Mucosa of descending colon (tissue), 3 donors: ENCODE measurements at regions not wholly inside any gene's neighbourhood (a gene's known extent, or its start where the extent isn't known, plus 50 kb on each side); places are given as distances from the start of the nearest gene placed in this dataset.

Source experiments
- ATAC-seq: fragments of 200-7000 bp; cut with Tn5 transposase; one replicate; pipeline ENCODE4 v1.9.1; 2020; ENCODE audit warnings: mild to moderate bottlenecking, moderate library complexity
- DNase-seq, 3 donors: peaks; one replicate each; pipeline ENCODE4 v3.0.0-alpha.2; 2020
- H3K36me3 ChIP-seq: fragments of 200-600 bp; one replicate; pipeline ENCODE4 v1.8.0; 2021; ENCODE audit warnings: low read depth, mild to moderate bottlenecking
- H3K4me1 ChIP-seq: fragments of 200-600 bp; one replicate; pipeline ENCODE4 v1.8.0; 2021; ENCODE audit warnings: low read depth, mild to moderate bottlenecking
- H3K4me3 ChIP-seq: fragments of 200-600 bp; one replicate; pipeline ENCODE4 v1.8.0; 2021; ENCODE audit warnings: mild to moderate bottlenecking
- H3K9me3 ChIP-seq: fragments of 200-600 bp; one replicate; pipeline ENCODE4 v1.8.0; 2021; ENCODE audit warnings: mild to moderate bottlenecking
- intact Hi-C, 2 donors: fragments of 100-400 bp; cut with DNase I in 1 of 2; cut with micrococcal nuclease in 1 of 2; formaldehyde crosslinking; loops; one replicate each; pipeline versions ENCODE4 v1.11.0 to v1.11.1; 2022; cut with DNase I, micrococcal nuclease
- TF ChIP-seq, protein P1 (sequence below): fragments of 200-600 bp; IDR thresholded peaks from one replicate; pipeline ENCODE4 v1.8.0; 2022; ENCODE audit warnings: antibody characterized with exemption, mild to moderate bottlenecking
- donor health status: DM: no; HTN: no; CAD: no; lungs with moderate emphysema.
- donor health status: DM: no; HTN: no; CAD: no.
- donor health status: DM: no; HTN: yes; CAD: no.

DNA sequence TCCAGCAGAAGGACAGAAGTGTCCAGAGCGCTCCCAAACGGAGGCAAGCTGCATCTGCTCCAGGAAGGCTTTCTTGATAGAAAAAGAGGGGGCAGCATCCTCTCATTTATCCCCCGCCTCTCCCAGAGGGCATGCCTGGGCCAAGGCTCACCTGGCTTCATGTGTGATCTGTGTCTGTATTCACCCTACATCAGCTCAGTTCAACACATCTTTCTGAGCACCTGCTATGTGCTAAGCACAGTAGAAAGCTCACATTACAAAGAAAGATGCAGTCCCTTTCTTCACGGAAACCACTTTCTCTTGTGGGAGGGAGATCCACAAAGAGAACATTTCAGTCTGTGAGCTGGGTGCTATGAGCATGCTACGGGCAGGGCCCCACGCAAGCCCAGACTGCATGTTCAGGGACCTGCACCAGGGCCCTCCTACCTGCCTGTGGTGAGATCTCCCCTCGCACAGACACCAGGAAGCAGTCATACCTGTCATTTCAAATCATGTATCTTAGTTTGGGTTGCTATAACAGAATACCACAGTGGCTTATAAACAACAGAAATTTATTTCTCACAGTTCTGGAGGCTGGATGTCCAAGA lies 90.7 kb downstream of the PDCL3 start:
- H3K36me3 ChIP-seq: no peaks in the 10 kb centered on the region
- intact Hi-C loops: no loop called here
- DNase-seq: no peak
- TF ChIP-seq, protein P1, sequence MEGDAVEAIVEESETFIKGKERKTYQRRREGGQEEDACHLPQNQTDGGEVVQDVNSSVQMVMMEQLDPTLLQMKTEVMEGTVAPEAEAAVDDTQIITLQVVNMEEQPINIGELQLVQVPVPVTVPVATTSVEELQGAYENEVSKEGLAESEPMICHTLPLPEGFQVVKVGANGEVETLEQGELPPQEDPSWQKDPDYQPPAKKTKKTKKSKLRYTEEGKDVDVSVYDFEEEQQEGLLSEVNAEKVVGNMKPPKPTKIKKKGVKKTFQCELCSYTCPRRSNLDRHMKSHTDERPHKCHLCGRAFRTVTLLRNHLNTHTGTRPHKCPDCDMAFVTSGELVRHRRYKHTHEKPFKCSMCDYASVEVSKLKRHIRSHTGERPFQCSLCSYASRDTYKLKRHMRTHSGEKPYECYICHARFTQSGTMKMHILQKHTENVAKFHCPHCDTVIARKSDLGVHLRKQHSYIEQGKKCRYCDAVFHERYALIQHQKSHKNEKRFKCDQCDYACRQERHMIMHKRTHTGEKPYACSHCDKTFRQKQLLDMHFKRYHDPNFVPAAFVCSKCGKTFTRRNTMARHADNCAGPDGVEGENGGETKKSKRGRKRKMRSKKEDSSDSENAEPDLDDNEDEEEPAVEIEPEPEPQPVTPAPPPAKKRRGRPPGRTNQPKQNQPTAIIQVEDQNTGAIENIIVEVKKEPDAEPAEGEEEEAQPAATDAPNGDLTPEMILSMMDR: no peak
- H3K4me3 ChIP-seq: no peak overlapping the region
- ATAC-seq: no peak
- H3K9me3 ChIP-seq: no peaks in the 10 kb centered on the region
- H3K4me1 ChIP-seq: no peaks in the 10 kb centered on the region

DNA sequence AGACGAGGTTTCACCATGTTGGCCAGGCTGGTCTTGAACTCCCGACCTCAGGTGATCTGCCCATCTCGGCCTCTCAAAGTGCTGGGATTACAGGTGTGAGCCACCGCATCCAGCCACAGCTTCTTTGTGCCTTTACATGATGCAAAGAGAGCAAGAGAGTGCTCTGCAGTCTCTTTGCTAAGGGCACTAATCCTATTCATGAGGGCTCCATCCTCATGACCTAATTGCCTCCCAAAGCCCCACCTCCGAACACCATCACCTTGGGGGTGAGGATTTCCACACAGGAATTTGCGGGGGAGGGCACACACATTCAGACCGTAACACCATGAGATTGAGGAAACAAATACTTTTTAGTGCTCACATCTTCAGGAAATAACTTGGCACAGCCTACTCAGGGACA lies 91.8 kb downstream of the PDCL3 start:
- DNase-seq (no peak), ATAC-seq (no peak)
- Histone ChIP-seq H3K9me3 (no peaks in the 10 kb centered on the region), H3K4me1 (no peaks in the 10 kb centered on the region), H3K36me3 (no peaks in the 10 kb centered on the region), H3K4me3 (no peak overlapping the region)
- intact Hi-C loops: no loop called here
- TF ChIP-seq, protein P1: no peak

DNA sequence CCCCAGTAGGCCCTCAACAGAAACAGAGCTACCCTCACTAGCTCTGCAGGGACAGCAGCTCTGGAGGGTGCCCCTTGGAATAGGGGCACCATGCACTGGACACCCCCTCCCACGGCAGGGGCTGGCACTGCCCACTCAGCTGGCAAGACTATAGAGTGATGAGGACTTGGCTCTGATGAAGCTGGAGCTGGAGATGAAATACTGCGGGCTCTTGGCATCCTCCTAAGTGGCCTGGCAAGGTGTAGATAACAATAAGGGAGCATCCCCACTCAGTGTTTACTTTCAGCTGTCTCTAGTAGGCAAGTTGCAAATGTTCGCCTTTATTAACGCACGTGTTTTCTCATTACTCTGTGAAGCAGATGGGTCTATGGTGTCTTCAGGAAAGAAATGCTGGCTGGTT lies 92.7 kb downstream of the PDCL3 start:
- Histone ChIP-seq H3K36me3 (no peaks in the 10 kb centered on the region), H3K4me3 (no peak overlapping the region), H3K4me1 (no peaks in the 10 kb centered on the region), H3K9me3 (no peaks in the 10 kb centered on the region)
- intact Hi-C loops: no loop called here
- no peak for DNase-seq
- TF ChIP-seq, protein P1: no peak
- no peak for ATAC-seq

DNA sequence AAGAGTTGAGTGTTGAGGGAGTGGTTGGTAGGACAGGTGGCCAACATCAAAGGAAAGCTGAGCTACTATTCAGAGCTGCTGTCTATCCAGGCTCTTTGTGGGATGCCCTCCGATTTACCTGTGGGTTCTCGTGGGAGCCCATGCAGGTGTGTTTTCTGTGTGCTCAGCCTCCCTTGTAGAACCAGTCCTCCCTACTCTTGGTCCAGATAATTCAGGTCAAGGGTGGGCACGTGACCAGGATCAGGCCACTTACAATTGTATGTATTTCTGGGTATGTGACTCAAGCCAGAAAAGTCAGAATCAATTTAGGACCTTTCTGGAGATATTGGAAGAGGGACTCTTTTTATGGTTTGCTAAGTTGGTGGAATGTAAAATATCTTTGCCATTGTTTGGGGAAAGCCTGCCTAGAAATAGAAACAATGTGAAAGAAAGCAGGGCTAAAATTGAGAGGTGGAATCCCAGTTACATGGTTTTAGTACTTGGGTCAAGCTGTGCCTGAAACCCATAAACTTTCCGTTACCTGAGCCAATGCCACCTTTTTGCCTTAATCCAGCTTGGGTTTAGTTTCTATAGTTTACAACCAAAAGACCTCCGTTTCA lies 93.2 kb downstream of the PDCL3 start:
- intact Hi-C loops: no loop called here
- ATAC-seq: no peak
- TF ChIP-seq, protein P1: no peak

DNA sequence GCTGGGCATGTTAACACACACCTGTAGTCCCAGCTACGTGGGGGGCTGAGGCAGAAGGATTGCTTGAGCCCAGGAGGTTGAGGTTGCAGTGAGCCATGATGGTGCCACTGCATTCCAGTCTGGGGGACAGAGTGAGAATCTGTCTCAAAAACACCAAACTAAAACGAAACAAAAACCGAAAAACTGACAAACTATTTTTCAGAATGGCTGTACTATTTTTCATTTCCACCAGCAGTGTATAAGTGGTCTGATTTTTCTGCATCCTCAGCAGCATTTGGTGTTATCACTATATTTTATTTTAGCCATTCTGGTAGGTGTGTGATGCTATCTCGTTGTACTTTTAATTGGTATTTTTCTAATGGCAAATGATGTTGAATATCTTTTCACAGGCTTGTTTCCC lies 95.2 kb downstream of the PDCL3 start:
- intact Hi-C loops: no loop called here
- Histone ChIP-seq H3K4me3 (no peak overlapping the region), H3K4me1 (no peaks in the 10 kb centered on the region), H3K9me3 (no peaks in the 10 kb centered on the region), H3K36me3 (no peaks in the 10 kb centered on the region)
- TF ChIP-seq, protein P1: no peak
- ATAC-seq: no peak
- DNase-seq: no peak

More for the DNA sequence above, 93.2 kb downstream of the PDCL3 start:
- no peak overlapping the region for H3K4me3 ChIP-seq
- no peak for DNase-seq
- no peaks in the 10 kb centered on the region for H3K4me1 ChIP-seq
- H3K9me3 ChIP-seq: no peaks in the 10 kb centered on the region
- no peaks in the 10 kb centered on the region for H3K36me3 ChIP-seq
